CD14-positive monocyte (primary cell): ENCODE measurements at regions not wholly inside any gene's neighbourhood (a gene's known extent, or its start where the extent isn't known, plus 50 kb on each side); places are given as distances from the start of the nearest gene placed in this dataset.

Experiments
- DNase-seq, 3 donors: peaks; one replicate each; pipeline ENCODE4 v3.0.0-alpha.2; 2011 to 2022
- H2AFZ ChIP-seq: 2 replicates; pipeline ENCODE4 v1.6.0; 2012; ENCODE audit warnings: mild to moderate bottlenecking, low read depth, low read length, inconsistent platforms; ENCODE audit not compliant: insufficient read depth, poor library complexity, severe bottlenecking
- H3K27ac ChIP-seq, 2 donors: 1 replicate in 1 of 2; 2 replicates in 1 of 2; pipeline ENCODE4 v1.5.1; 2012 to 2013; ENCODE audit warnings: low read length in 2 of 2, control low read depth in 1 of 2, inconsistent platforms in 1 of 2, low read depth in 1 of 2, mild to moderate bottlenecking in 1 of 2
- H3K27me3 ChIP-seq, 2 donors: one replicate each; pipeline versions ENCODE4 v1.6.0 to v1.6.1; 2011 to 2013; ENCODE audit warnings: low read length in 2 of 2; ENCODE audit not compliant: control insufficient read depth in 2 of 2, insufficient read depth in 2 of 2
- H3K36me3 ChIP-seq, 2 donors: replicated peaks in 1 of 2; 1 replicate in 1 of 2; 2 replicates in 1 of 2; pipeline versions ENCODE4 v1.5.1 to v1.6.1; 2012 to 2013; ENCODE audit warnings: low read length in 2 of 2, control low read depth in 1 of 2, inconsistent platforms in 1 of 2, mild to moderate bottlenecking in 1 of 2; ENCODE audit not compliant: insufficient read depth in 2 of 2, control insufficient read depth in 1 of 2
- H3K4me1 ChIP-seq, 2 donors: 1 replicate in 1 of 2; 2 replicates in 1 of 2; pipeline versions ENCODE4 v1.5.1 to v1.6.1; 2012 to 2013; ENCODE audit warnings: low read length in 2 of 2, control low read depth in 1 of 2, inconsistent platforms in 1 of 2, mild to moderate bottlenecking in 1 of 2, moderate library complexity in 1 of 2; ENCODE audit not compliant: insufficient read depth in 2 of 2, control insufficient read depth in 1 of 2
- H3K4me2 ChIP-seq: replicated peaks from 2 replicates; pipeline ENCODE3; 2012; ENCODE audit warnings: low read length, moderate library complexity, mild to moderate bottlenecking; ENCODE audit not compliant: poor library complexity, severe bottlenecking; ENCODE audit errors: extremely low read depth
- H3K4me3 ChIP-seq, 3 experiments: fragments of 200-600 bp in 1 of 3; sonication (generic) in 1 of 3; replicated peaks in 1 of 3; 1 replicate in 2 of 3; 2 replicates in 1 of 3; pipeline ENCODE4 v1.5.1; 2011 to 2013; ENCODE audit warnings: low read length in 3 of 3, mild to moderate bottlenecking in 3 of 3, control low read depth in 2 of 3, low read depth in 2 of 3, inconsistent platforms in 1 of 3, moderate library complexity in 1 of 3
- H3K79me2 ChIP-seq: 2 replicates; pipeline ENCODE4 v1.6.0; 2012; ENCODE audit warnings: mild to moderate bottlenecking, control low read depth, inconsistent platforms, low read length, moderate library complexity; ENCODE audit not compliant: insufficient read depth
- H3K9ac ChIP-seq: 2 replicates; pipeline ENCODE4 v1.6.0; 2017; ENCODE audit warnings: low read length, mild to moderate bottlenecking; ENCODE audit not compliant: insufficient read depth, poor library complexity, severe bottlenecking
- H3K9me3 ChIP-seq, 2 donors: replicated peaks in 1 of 2; 1 replicate in 1 of 2; 2 replicates in 1 of 2; pipeline versions ENCODE4 v1.5.1 to v1.6.1; 2012 to 2013; ENCODE audit warnings: low read length in 2 of 2, control low read depth in 1 of 2; ENCODE audit not compliant: control insufficient read depth in 1 of 2, insufficient read depth in 1 of 2
- H4K20me1 ChIP-seq: 2 replicates; pipeline ENCODE4 v1.6.0; 2012; ENCODE audit warnings: mild to moderate bottlenecking, low read length, control low read depth, moderate library complexity; ENCODE audit not compliant: insufficient read depth
- H3K27ac Mint-ChIP-seq, 7 donors: one replicate each; pipeline ENCODE4 v1.8.0; 2020; ENCODE audit warnings: mild to moderate bottlenecking in 7 of 7, mixed read lengths in 7 of 7, moderate library complexity in 6 of 7, inconsistent platforms in 2 of 7
- H3K27me3 Mint-ChIP-seq, 3 donors: one replicate each; pipeline ENCODE4 v1.8.0; 2021 to 2022; ENCODE audit warnings: low read depth in 3 of 3, mild to moderate bottlenecking in 3 of 3, mixed read lengths in 3 of 3, moderate library complexity in 3 of 3, inconsistent platforms in 1 of 3
- H3K36me3 Mint-ChIP-seq, 2 donors: one replicate each; pipeline ENCODE4 v1.8.0; 2020; ENCODE audit warnings: mixed read lengths in 2 of 2, inconsistent platforms in 1 of 2, mild to moderate bottlenecking in 1 of 2
- H3K4me1 Mint-ChIP-seq: one replicate; pipeline ENCODE4 v1.8.0; 2020; ENCODE audit warnings: mild to moderate bottlenecking, mixed read lengths
- H3K4me3 Mint-ChIP-seq, 2 donors: one replicate each; pipeline ENCODE4 v1.8.0; 2020; ENCODE audit warnings: mild to moderate bottlenecking in 2 of 2, mixed read lengths in 2 of 2, moderate library complexity in 1 of 2
- H3K9me3 Mint-ChIP-seq, 7 donors: one replicate each; pipeline ENCODE4 v1.8.0; 2020 to 2022; ENCODE audit warnings: mixed read lengths in 7 of 7, mild to moderate bottlenecking in 6 of 7, moderate library complexity in 6 of 7, inconsistent platforms in 2 of 7
- CTCF ChIP-seq: fragments of 200-600 bp; IDR thresholded peaks from one replicate; pipeline ENCODE4 v1.8.0; 2022; ENCODE audit warnings: antibody characterized with exemption, mild to moderate bottlenecking
- WGBS: methylation state at CpG from one replicate; pipeline ENCODE4 v1.1.5; 2013; ENCODE audit warnings: missing lambda C conversion rate; ENCODE audit not compliant: insufficient coverage; 5-methylcytosine and 5-hydroxymethylcytosine counted together
- intact Hi-C, 2 donors: fragments of 100-400 bp; cut with micrococcal nuclease; formaldehyde crosslinking; loops; one replicate each; pipeline versions ENCODE4 v1.15.0 to v1.15.1; 2023

DNA sequence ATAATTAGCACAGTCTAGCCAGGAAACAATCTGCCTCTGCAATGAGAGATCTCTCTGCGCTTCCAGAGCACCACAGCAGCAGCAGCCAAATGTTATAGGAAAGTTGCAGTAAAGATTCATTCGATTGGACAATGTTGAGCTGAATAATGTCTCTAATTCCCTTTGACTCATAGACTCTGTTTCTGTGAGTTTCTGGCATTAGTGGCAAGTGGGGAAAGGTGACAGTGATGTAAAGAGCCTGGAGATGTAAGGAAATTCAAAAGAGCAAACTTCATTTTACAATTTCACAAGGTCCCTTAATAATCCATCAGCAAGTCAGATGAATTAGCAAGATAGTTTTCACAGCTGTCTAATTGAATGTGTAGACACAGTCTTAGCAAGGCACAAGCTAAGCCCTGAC lies 184.4 kb downstream of the VEGFC start:
- no peaks in the 10 kb centered on the region for H4K20me1 ChIP-seq
- no peaks in the 10 kb centered on the region for H3K4me1 ChIP-seq
- no peaks in the 10 kb centered on the region for H3K36me3 Mint-ChIP-seq
- no peak overlapping the region for H3K4me3 Mint-ChIP-seq
- no peak overlapping the region for H3K9ac ChIP-seq
- H3K9me3 Mint-ChIP-seq = peaks cover 0 to 9% (median 5%) of the 10 kb centered on the region in 7 donors
- H3K79me2 ChIP-seq = no peaks in the 10 kb centered on the region
- H3K27me3 Mint-ChIP-seq = no peaks in the 10 kb centered on the region
- H3K27me3 ChIP-seq = no peaks in the 10 kb centered on the region
- no peak overlapping the region for H2AFZ ChIP-seq
- DNase-seq = no peak
- no peaks in the 10 kb centered on the region for H3K36me3 ChIP-seq
- H3K27ac Mint-ChIP-seq = no peak overlapping the region
- H3K9me3 ChIP-seq = peaks cover 0 to 6% of the 10 kb centered on the region in 2 donors
- H3K4me1 Mint-ChIP-seq = no peaks in the 10 kb centered on the region
- no peak overlapping the region for H3K4me2 ChIP-seq
- TF ChIP-seq CTCF = no peak
- no peak overlapping the region for H3K27ac ChIP-seq
- H3K4me3 ChIP-seq = no peak overlapping the region
- intact Hi-C loops = no loop called here
- no CpG with 5 or more reads among the region's 2 CpGs for WGBS

DNA sequence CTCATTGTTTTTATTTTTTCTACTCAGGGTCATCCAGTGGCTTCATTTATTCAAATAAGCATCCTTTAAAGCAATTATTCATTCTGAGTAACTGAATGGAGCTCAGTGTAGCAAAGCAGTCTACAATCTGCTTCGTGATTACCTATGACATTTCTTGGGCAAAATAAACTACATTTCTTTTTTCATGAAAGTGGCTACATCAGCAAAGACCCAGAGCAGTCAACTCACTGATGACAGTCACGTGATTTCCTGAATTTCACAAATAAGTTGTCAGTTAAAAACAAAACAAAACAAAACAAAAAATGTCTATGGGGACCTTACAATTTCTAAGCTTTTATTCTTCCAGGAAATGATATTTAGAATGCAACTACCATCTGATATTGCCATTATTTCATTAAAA lies 182.1 kb downstream of the VEGFC start:
- H3K27ac ChIP-seq = no peak overlapping the region
- no peak overlapping the region for H3K4me2 ChIP-seq
- no peaks in the 10 kb centered on the region for H3K79me2 ChIP-seq
- intact Hi-C loops = no loop called here
- no peak overlapping the region for H2AFZ ChIP-seq
- no peaks in the 10 kb centered on the region for H3K36me3 ChIP-seq
- Mint-ChIP-seq H3K4me1 (no peaks in the 10 kb centered on the region), H3K27me3 (no peaks in the 10 kb centered on the region), H3K9me3 (peaks cover 0 to 6% (median 0%) of the 10 kb centered on the region in 7 donors), H3K4me3 (no peak overlapping the region), H3K27ac (no peak overlapping the region), H3K36me3 (no peaks in the 10 kb centered on the region)
- H3K4me1 ChIP-seq = no peaks in the 10 kb centered on the region
- no peak overlapping the region for H3K4me3 ChIP-seq
- H3K9me3 ChIP-seq = peaks cover 0 to 6% of the 10 kb centered on the region in 2 donors
- H3K9ac ChIP-seq = no peak overlapping the region
- 73% methylated on average over 2 of the region's 2 CpGs for WGBS
- no peak for TF ChIP-seq CTCF
- no peaks in the 10 kb centered on the region for H3K27me3 ChIP-seq
- no peak for DNase-seq
- H4K20me1 ChIP-seq = no peaks in the 10 kb centered on the region
